Gastroesophageal sphincter (tissue), 4 donors: ENCODE measurements at regions not wholly inside any gene's neighbourhood (a gene's known extent, or its start where the extent isn't known, plus 50 kb on each side); places are given as distances from the start of the nearest gene placed in this dataset.

Experiments
- ATAC-seq: fragments of 150-250 bp; one replicate; pipeline ENCODE4 v1.9.1; 2016; ENCODE audit warnings: mild to moderate bottlenecking, moderate library complexity
- H3K27ac ChIP-seq, 4 donors: fragments of 200-600 bp; sonication (generic) in 3 of 4; 1 replicate in 3 of 4; 2 replicates in 1 of 4; pipeline ENCODE4 v1.5.1; 2016 to 2019
- H3K27me3 ChIP-seq: fragments of 200-600 bp; sonication (generic); one replicate; pipeline ENCODE4 v1.5.1; 2019
- H3K36me3 ChIP-seq, 2 donors: fragments of 200-600 bp; sonication (generic); one replicate each; pipeline ENCODE4 v1.5.1; 2019; ENCODE audit warnings: control low read depth in 1 of 2
- H3K4me1 ChIP-seq, 3 donors: fragments of 200-600 bp; sonication (generic); 1 replicate in 2 of 3; 2 replicates in 1 of 3; pipeline ENCODE4 v1.5.1; 2016 to 2019; ENCODE audit warnings: control low read depth in 2 of 3
- H3K4me3 ChIP-seq, 2 donors: fragments of 200-600 bp; sonication (generic); one replicate each; pipeline ENCODE4 v1.5.1; 2019; ENCODE audit warnings: mild to moderate bottlenecking in 1 of 2, moderate library complexity in 1 of 2
- H3K9me3 ChIP-seq, 3 donors: fragments of 200-600 bp; sonication (generic); one replicate each; pipeline ENCODE4 v1.5.1; 2017 to 2019; ENCODE audit warnings: control low read depth in 2 of 3
- CTCF ChIP-seq, 4 experiments: fragments of 200-600 bp in 2 of 4; fragments of 450-650 bp in 2 of 4; sonication (generic) in 1 of 4; IDR thresholded peaks; one replicate each; pipeline ENCODE4 v1.5.1; 2017 to 2019; ENCODE audit warnings: antibody characterized with exemption in 4 of 4, mild to moderate bottlenecking in 2 of 4, moderate library complexity in 2 of 4
- EP300 ChIP-seq: sonication (generic); formaldehyde crosslinking; IDR thresholded peaks from one replicate; pipeline ENCODE4 v1.6.1; 2017; ENCODE audit warnings: antibody characterized with exemption, mild to moderate bottlenecking
- POLR2A ChIP-seq, 2 donors: fragments of 450-650 bp; IDR thresholded peaks; one replicate each; pipeline ENCODE4 v1.6.1; 2017; ENCODE audit warnings: antibody characterized with exemption in 2 of 2, mild to moderate bottlenecking in 2 of 2, moderate library complexity in 1 of 2
- POLR2AphosphoS5 ChIP-seq: sonication (generic); formaldehyde crosslinking; IDR thresholded peaks from one replicate; pipeline ENCODE4 v1.6.1; 2017; ENCODE audit warnings: antibody characterized with exemption
- WGBS, 2 donors: methylation state at CpG; one replicate each; pipeline ENCODE4 v1.1.5; 2018; ENCODE audit warnings: low coverage in 1 of 2; 5-methylcytosine and 5-hydroxymethylcytosine counted together

DNA sequence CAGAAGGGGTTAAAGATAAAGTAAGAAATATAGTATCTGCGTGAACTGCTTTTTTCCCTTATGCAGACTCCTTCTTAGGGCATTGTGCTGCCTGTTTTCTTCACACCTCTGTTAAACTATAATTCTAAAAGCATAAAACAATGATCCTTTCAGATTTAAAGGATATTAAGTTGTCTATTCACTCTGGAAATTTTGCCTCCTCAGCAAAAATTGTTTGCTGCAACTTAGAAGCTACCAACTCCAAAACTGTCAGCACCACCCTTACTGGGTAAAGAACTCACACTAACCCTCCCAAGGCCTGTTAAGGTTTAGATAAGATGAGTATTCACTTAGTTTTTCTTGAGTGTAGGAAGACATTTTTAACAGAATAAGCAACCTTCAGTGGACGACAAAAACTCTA is 259.5 kb downstream of the KDM5D start:
- Histone ChIP-seq H3K27ac (no peak overlapping the region), H3K27me3 (no peaks in the 10 kb centered on the region), H3K9me3 (peaks cover 0 to 5% (median 0%) of the 10 kb centered on the region in 3 donors), H3K36me3 (no peaks in the 10 kb centered on the region), H3K4me3 (no peak overlapping the region), H3K4me1 (no peaks in the 10 kb centered on the region)
- TF ChIP-seq POLR2AphosphoS5 (no peak), POLR2A (IDR thresholded peaks at IDR 0.05) (no peak), EP300 (no peak), CTCF (IDR thresholded peaks at IDR 0.05) (no peak)
- ATAC-seq, result no peak
- WGBS, 2 donors, result 88% methylated on average over 1 of the region's 2 CpGs; no CpG with 5 or more reads in 1 of the 2 donors

- Histone ChIP-seq H3K36me3 (no peaks in the 10 kb centered on the region), H3K4me3 (no peak overlapping the region), H3K4me1 (no peaks in the 10 kb centered on the region), H3K9me3 (no peaks in the 10 kb centered on the region), H3K27ac (no peak overlapping the region), H3K27me3 (no peaks in the 10 kb centered on the region)
- TF ChIP-seq POLR2A (IDR thresholded peaks at IDR 0.05) (no peak), POLR2AphosphoS5 (no peak), EP300 (no peak), CTCF (IDR thresholded peaks at IDR 0.05) (no peak)
- no peak for ATAC-seq
These were observed 265.4 kb downstream of the KDM5D start for GRCh38 chrY:19479141-19479540.

DNA sequence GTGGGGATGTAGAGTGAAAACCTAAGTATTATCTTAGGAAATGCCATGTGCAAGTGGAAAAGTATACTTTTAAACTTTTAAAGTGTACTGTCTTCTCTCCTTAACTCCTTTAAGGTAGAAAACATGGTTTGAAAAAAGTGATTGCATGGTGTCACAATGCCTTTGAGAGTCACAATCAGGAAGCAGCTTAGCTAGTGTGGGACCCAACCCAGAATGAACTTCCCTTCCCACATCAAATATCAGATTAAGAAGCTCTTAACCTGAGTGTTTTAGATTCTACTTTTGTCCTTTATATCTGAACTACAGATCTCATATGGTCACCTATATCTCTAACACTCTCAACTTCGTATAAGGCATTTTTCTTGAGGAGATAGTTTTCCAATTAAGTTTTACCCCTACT is 266.6 kb downstream of the KDM5D start:
- Histone ChIP-seq H3K9me3 (no peaks in the 10 kb centered on the region), H3K4me3 (no peak overlapping the region), H3K27me3 (no peaks in the 10 kb centered on the region), H3K36me3 (no peaks in the 10 kb centered on the region), H3K27ac (no peak overlapping the region), H3K4me1 (no peaks in the 10 kb centered on the region)
- 71% methylated on average over 1 of the region's 1 CpG; no CpG with 5 or more reads in 1 of the 2 donors for WGBS, 2 donors
- no peak for ATAC-seq
- TF ChIP-seq CTCF (IDR thresholded peaks at IDR 0.05) (no peak), EP300 (no peak), POLR2AphosphoS5 (no peak), POLR2A (IDR thresholded peaks at IDR 0.05) (no peak)

- Histone ChIP-seq H3K27ac (no peak overlapping the region), H3K27me3 (no peaks in the 10 kb centered on the region), H3K36me3 (no peaks in the 10 kb centered on the region), H3K4me1 (no peaks in the 10 kb centered on the region), H3K9me3 (no peaks in the 10 kb centered on the region), H3K4me3 (no peak overlapping the region)
- ATAC-seq, result no peak
- TF ChIP-seq CTCF (IDR thresholded peaks at IDR 0.05), result no peak
These were observed 278.7 kb downstream of the KDM5D start for GRCh38 chrY:19465809-19466208.

DNA sequence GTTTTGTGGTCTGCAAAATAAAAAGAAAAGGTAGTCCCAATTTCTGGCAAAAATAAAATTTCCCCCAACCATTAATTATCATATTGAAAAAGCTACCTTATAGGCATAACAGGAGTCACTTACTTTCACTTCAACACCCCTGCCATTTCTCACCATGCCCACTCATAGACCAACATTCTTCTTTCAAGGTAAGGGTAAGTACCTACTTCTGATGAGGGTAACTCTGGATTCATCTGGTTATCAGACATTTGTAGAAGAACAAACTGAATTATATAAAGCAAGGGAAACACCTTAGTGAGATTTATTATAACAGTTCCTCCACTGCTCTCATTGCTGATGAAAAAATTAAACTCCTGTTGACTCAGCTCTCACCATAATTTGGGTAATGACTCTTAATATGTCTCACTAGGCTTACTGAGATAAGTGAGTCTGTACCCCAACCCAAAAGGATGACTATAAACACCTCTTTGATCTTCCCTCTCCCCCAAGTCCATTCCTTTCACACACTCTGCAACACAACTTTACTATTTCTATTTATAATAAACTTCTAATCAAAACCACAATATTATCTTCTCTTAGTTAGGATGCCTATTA is 287.6 kb downstream of the KDM5D start:
- ATAC-seq, result no peak
- no peaks in the 10 kb centered on the region for H3K27me3 ChIP-seq
- no peaks in the 10 kb centered on the region for H3K9me3 ChIP-seq
- TF ChIP-seq POLR2A (IDR thresholded peaks at IDR 0.05) (no peak), CTCF (IDR thresholded peaks at IDR 0.05) (no peak), POLR2AphosphoS5 (no peak), EP300 (no peak)
- H3K4me3 ChIP-seq, result no peak overlapping the region
- no peak overlapping the region for H3K27ac ChIP-seq
- H3K4me1 ChIP-seq, result no peaks in the 10 kb centered on the region
- H3K36me3 ChIP-seq, result no peaks in the 10 kb centered on the region
